Smooth muscle cell (in vitro differentiated cells): ENCODE measurements at regions not wholly inside any gene's neighbourhood (a gene's known extent, or its start where the extent isn't known, plus 50 kb on each side); places are given as distances from the start of the nearest gene placed in this dataset.

Experiments used
- DNase-seq: peaks from one replicate; lab custom pipeline; 2025; ENCODE audit not compliant: unreplicated experiment; lab: John Stamatoyannopoulos, UW
- H2AFZ ChIP-seq: fragments of 200-600 bp; sonication (generic); 2 replicates; pipeline ENCODE4 v1.6.0; 2016; ENCODE audit warnings: antibody characterized with exemption, low read depth, mild to moderate bottlenecking
- H3F3A ChIP-seq: fragments of 200-600 bp; sonication (generic); 2 replicates; pipeline ENCODE4 v1.6.0; 2017; ENCODE audit warnings: antibody characterized with exemption, low read depth
- H3K27ac ChIP-seq: fragments of 200-600 bp; sonication (generic); 2 replicates; pipeline ENCODE4 v1.5.1; 2016; ENCODE audit warnings: low read depth, mild to moderate bottlenecking
- H3K27me3 ChIP-seq: fragments of 200-600 bp; sonication (generic); 2 replicates; pipeline ENCODE4 v1.6.1; 2016; ENCODE audit warnings: low read depth, mild to moderate bottlenecking
- H3K36me3 ChIP-seq: fragments of 200-600 bp; sonication (generic); 2 replicates; pipeline ENCODE4 v1.5.1; 2016; ENCODE audit warnings: low read depth
- H3K4me1 ChIP-seq: fragments of 200-600 bp; sonication (generic); 2 replicates; pipeline ENCODE4 v1.5.1; 2016; ENCODE audit warnings: low read depth
- H3K4me2 ChIP-seq: fragments of 200-600 bp; sonication (generic); 2 replicates; pipeline ENCODE4 v1.6.0; 2016; ENCODE audit warnings: mild to moderate bottlenecking
- H3K4me3 ChIP-seq: fragments of 200-600 bp; sonication (generic); 2 replicates; pipeline ENCODE4 v1.5.1; 2016; ENCODE audit warnings: mild to moderate bottlenecking
- H3K79me2 ChIP-seq: fragments of 200-600 bp; sonication (generic); 2 replicates; pipeline ENCODE4 v1.6.0; 2016; ENCODE audit warnings: low read depth, mild to moderate bottlenecking
- H3K9ac ChIP-seq: fragments of 200-600 bp; sonication (generic); 2 replicates; pipeline ENCODE4 v1.6.0; 2016; ENCODE audit warnings: low read depth
- H3K9me3 ChIP-seq: fragments of 200-600 bp; sonication (generic); replicated peaks from 2 replicates; pipeline ENCODE4 v1.5.1; 2016; ENCODE audit warnings: low read depth
- H4K20me1 ChIP-seq: fragments of 200-600 bp; sonication (generic); 2 replicates; pipeline ENCODE4 v1.6.0; 2016; ENCODE audit warnings: low read depth
- CTCF ChIP-seq: fragments of 200-600 bp; sonication (generic); IDR thresholded peaks from 2 replicates; pipeline ENCODE4 v1.5.1; 2017; ENCODE audit warnings: borderline replicate concordance, mild to moderate bottlenecking, antibody characterized with exemption; ENCODE audit not compliant: insufficient read depth, poor library complexity, severe bottlenecking
- WGBS: methylation state at CpG from one replicate; pipeline ENCODE4 v1.1.7; 2016; ENCODE audit warnings: low lambda C conversion rate; 5-methylcytosine and 5-hydroxymethylcytosine counted together

GRCh38 chr12:91507754-91508153, 325.1 kb upstream of the DCN start:
- Histone ChIP-seq H3K79me2 (no peaks in the 10 kb centered on the region), H3K4me2 (no peak overlapping the region), H3K9me3 (no peaks in the 10 kb centered on the region), H3K4me1 (no peaks in the 10 kb centered on the region), H3K36me3 (no peaks in the 10 kb centered on the region), H3K27me3 (no peaks in the 10 kb centered on the region), H3K9ac (no peak overlapping the region), H3K4me3 (no peak overlapping the region), H3F3A (no peaks in the 10 kb centered on the region), H3K27ac (no peak overlapping the region), H4K20me1 (no peaks in the 10 kb centered on the region), H2AFZ (no peak overlapping the region)
- no peak for TF ChIP-seq CTCF
- no peak for DNase-seq
- 84% methylated on average over 1 of the region's 1 CpG for WGBS

- Histone ChIP-seq H3K4me1 (no peaks in the 10 kb centered on the region), H3K27ac (no peak overlapping the region), H3K4me3 (no peak overlapping the region), H3K9ac (no peak overlapping the region), H3K4me2 (no peak overlapping the region), H3F3A (no peaks in the 10 kb centered on the region), H2AFZ (no peak overlapping the region), H3K27me3 (no peaks in the 10 kb centered on the region), H3K36me3 (no peaks in the 10 kb centered on the region), H4K20me1 (no peaks in the 10 kb centered on the region), H3K9me3 (no peaks in the 10 kb centered on the region), H3K79me2 (no peaks in the 10 kb centered on the region)
- TF ChIP-seq CTCF: no peak
- no peak for DNase-seq
- 94% methylated on average over 2 of the region's 2 CpGs for WGBS
Observed at GRCh38 chr12:91506452-91506851, 323.8 kb upstream of the DCN start.

- DNase-seq: no peak
- Histone ChIP-seq H3K4me2 (no peak overlapping the region), H3F3A (no peaks in the 10 kb centered on the region), H3K4me3 (no peak overlapping the region), H3K27ac (no peak overlapping the region), H2AFZ (no peak overlapping the region), H3K36me3 (no peaks in the 10 kb centered on the region), H3K79me2 (no peaks in the 10 kb centered on the region), H4K20me1 (no peaks in the 10 kb centered on the region), H3K27me3 (no peaks in the 10 kb centered on the region), H3K9me3 (no peaks in the 10 kb centered on the region), H3K9ac (no peak overlapping the region), H3K4me1 (no peaks in the 10 kb centered on the region)
- TF ChIP-seq CTCF: no peak
Observed at GRCh38 chr12:91505006-91505405, 322.4 kb upstream of the DCN start.

- Histone ChIP-seq H4K20me1 (no peaks in the 10 kb centered on the region), H3K4me2 (no peak overlapping the region), H3K27ac (no peak overlapping the region), H3K36me3 (no peaks in the 10 kb centered on the region), H3K4me3 (no peak overlapping the region), H3K79me2 (no peaks in the 10 kb centered on the region), H3K9ac (no peak overlapping the region), H3K4me1 (no peaks in the 10 kb centered on the region), H2AFZ (no peak overlapping the region), H3K27me3 (no peaks in the 10 kb centered on the region), H3K9me3 (no peaks in the 10 kb centered on the region), H3F3A (no peaks in the 10 kb centered on the region)
- 93% methylated on average over 4 of the region's 4 CpGs for WGBS
- DNase-seq: no peak
- no peak for TF ChIP-seq CTCF
Observed at GRCh38 chr12:91502208-91502607, 319.6 kb upstream of the DCN start.
